GM19452 (cell line): ENCODE measurements at regions not wholly inside any gene's neighbourhood (a gene's known extent, or its start where the extent isn't known, plus 50 kb on each side); places are given as distances from the start of the nearest gene placed in this dataset.
"Not testable (repeated sequence)": the region's sequence is repeated elsewhere in the genome, so short reads cannot be mapped to it uniquely, and the experiment has no call there.

Experiments
- ATAC-seq: cut with Tn5 transposase; IDR thresholded peaks from one replicate; pipeline ENCODE4 v1.9.1; 2021; ENCODE audit not compliant: unreplicated experiment

DNA sequence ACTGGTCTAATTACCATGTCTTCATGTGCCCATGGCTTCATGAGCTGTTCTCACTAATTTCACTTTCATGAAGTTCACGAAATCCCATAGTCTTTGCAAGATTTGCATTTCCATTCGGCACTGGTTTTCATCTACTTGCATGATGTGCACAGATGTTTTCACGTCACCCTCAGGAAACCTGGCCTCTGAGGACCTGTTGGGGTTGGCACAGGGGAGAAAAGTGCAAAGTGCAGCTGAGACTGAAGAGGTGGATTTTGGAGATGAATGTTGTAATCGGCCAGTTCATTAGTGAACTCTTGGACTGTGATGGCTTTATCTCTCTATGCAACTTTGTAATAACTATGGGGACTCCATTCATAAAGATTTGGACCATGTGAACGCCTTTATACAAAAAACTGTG is 80.2 kb upstream of the SULF2 start:
- ATAC-seq: no peak

DNA sequence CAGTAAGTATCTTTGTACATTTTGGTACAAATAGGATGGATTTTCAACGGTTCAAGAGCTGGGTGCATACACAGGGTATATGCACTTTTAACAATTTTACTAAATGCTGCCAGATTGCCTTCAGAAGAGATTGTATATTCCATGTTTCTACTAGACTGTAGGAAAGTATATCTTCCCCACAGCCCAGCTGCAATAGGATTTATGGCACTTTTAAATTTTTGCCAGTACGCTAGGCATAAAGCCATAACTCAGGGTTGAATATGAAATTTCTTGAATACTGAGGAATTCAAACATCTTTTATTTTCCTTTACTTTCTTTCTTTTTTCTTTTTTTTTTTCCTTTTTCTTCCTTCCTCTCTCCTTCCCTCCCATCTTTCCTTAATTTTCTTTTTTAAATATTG is 78.7 kb upstream of the SULF2 start:
- ATAC-seq: no peak

DNA sequence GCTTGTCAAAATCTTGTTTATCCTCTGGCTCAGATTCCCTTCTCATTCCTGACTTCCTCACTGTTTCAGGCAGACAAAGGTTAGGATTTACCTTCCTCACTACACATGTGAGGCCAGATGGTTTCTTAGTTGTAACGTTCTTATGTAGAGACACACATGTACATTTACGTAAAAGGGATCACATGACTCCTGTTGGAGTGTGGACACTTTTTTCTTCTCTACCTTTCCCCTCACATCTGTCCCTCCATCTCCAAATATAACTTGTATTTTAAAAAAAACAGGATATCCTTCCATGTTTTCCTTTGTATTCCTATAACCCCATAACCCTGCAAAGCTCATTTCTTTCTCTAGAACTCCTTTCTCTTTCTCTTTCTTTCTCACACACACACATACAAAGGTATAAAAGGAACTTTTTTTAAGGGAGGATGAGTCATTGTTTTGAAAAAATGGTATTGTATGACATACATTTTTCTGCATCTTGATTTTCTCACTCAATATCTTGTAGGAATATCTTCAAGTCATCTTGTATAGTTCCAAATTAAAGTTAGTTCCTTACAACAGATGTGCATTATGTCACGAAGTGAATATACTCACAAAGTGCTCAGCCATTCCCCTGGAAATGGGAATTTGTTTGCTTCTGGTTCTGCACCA is 78.2 kb upstream of the SULF2 start:
- ATAC-seq: no peak

DNA sequence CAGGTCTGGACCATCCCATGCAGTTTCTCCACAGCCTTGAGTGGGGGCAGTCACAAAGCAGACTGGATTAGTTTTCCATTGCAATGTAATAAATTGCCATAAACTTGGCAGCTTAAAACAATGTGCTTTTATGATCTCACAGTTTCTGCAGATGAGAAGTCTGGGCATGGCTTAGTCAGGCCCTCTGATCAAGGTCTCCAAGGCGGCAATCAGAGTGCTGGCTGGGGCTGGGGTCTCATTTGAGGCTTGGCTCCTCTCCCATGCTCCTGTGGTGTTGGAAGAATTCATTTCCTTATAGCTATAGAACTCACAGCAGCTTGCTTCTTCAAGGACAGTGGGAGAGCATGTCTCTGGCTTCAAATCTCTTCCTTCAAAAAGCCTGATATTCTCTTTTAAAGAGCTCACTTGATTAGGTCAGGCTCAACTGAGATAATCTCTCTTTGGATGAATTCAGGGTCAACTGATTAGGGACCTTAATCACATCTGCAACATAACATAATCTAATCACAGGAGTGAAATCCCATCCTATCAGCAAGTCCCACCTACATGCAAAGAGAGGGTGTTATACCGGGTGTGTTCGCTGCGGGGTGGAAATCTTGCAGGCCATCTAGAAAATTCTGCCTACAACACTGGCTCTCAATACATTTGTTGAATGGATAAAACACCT is 77.4 kb upstream of the SULF2 start:
- ATAC-seq: no peak

DNA sequence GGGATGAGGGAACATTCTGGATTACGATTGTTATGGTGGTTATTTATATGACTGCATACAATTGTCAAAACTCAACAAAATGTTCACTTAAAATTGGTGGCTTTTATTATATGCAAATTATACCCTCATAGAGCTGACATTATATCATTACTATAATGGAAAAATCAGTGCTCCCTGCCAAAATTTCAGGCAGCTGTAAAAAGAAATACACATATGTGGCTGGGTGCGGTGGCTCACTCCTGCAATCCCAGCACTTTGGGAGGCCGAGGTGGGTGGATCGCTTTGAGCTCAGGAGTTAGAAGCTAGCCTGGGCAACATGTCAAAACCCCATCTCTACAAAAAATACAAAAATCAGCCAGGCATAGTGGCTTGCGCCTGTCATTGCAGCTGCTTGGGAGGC is 75.8 kb upstream of the SULF2 start:
- no peak for ATAC-seq

DNA sequence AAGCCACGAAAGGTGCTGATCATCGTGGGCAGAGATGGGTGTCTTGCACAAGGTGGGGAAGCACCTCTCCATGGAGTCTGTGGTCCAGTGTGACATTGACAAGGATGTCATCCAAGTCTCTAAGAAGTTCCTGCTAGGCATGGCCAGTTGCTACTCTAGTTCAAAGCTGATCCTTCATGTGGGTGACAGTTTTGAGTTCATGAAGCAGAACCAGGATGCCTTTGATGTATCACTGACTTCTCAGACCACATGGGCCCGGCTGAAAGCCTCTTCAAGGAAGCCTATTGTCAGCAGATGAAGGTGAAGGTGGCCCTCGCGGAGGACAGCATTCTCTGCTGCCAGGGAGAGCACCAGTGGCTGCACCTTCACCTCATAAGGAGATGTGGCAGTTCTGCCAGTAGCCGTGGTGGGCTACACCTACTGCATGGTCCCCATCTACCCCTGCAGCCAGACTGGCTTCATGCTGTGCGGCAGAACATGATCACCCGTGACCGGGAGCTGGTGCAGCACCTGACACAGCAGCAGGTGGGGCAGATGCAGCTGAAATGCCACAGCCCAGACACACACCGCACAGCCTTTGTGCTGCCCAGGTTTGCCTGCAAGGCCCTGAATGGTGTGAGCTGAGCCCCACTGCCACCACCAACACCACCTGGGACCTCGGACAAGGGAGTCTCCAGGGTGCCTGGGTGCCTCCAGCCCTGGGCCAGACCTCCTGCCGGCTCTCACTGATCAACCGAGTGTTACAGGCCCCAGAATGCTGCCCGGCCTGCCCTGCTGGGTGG is 75.0 kb upstream of the SULF2 start:
- no peak for ATAC-seq

DNA sequence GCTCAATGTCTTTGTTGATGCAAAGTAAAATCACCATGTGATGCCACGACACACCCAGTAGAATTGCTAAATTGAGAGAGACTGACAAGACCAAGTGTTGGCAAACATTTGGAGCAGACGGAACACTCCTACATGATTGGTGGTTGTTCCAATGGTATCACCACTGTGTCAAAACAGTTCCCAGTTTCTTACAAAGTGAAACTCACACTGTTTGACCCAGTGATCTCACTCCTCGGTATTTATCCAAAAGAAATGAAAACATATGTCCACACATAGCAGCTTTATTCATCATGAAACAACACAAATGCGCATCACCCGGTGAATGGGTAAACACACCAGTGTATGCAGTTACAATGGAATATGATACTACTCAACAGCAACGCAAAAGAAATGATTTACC is 74.0 kb upstream of the SULF2 start:
- ATAC-seq: no peak

DNA sequence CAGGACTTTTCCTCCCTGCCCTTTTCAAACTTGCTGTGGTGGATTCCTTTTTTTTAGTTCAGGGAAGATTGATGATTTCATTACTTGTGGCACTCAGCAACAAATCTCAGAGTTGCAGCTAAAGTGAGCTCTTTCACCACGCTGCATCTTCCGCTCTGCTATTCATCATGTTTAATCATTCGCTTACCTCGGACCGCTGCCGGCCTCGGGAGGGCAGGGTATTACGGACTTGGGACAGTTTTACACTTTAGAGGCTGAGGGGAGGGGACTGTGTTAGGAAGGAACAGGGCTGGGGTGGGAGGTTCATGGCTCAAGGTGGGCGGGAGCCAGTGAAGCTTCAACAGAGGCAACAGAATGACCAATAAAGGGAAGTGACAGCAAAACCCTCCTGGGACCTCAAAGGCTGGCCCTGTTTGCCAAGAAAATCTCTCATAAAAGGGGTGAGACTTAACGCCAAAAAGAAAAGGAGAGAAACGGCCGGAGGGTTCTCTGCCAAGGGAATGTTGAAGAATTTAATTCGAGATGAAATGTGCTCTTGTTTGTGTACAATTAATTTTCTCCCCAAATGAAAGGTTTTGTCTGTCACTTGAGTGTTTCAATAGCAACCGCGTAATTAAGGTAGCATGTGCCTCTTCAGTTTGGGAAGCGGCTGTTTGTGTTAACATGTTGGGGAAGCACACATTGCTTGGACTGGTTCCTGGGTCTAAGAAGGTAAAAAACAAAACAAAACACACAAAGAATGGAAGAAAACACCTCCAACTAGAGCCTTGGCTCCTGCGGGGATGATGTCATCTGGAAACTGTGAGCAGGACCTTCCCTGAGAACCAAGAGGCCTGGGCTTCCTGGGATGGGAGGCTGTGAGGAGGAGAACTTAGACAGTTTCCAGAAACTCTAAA is 72.5 kb upstream of the SULF2 start:
- ATAC-seq: no peak

DNA sequence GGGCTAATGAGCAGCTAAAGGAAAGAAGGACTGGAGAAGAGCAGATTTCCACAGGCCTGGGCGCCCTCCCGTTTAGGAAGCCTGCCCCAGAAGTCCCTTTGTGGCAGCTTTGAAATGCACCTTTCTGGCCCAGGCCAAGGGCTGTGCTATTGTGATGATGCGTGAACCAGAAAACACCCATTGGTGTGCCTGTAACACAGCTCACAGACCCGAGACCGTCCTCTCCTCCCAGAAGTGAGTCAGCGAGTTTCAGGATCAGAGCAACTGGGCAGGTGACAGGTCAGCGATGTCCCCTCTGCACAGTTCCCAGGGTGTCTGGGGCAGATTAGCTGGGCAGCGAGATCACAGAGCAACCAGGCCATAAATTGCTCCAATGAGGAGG is 71.9 kb upstream of the SULF2 start:
- ATAC-seq: no peak

DNA sequence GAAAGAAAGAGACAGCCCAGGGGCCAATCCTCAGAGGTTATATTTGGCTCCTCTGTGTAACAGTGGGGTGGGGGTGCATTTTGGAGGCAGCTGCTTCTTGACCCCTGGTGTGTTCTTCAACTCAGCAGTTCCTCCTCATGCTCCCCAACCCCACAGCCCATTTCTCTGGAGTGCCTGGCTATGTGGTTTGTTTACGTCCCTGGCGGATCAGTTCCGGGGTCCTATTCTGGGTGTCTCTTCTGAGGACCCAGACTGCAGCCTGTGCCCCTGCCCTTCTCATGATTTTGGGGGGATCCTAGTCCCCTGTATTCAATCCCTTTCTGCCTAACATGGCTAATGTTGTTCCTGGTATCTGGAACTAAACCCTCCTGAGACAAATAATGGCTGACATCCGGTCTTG is 70.5 kb upstream of the SULF2 start:
- ATAC-seq: no peak

DNA sequence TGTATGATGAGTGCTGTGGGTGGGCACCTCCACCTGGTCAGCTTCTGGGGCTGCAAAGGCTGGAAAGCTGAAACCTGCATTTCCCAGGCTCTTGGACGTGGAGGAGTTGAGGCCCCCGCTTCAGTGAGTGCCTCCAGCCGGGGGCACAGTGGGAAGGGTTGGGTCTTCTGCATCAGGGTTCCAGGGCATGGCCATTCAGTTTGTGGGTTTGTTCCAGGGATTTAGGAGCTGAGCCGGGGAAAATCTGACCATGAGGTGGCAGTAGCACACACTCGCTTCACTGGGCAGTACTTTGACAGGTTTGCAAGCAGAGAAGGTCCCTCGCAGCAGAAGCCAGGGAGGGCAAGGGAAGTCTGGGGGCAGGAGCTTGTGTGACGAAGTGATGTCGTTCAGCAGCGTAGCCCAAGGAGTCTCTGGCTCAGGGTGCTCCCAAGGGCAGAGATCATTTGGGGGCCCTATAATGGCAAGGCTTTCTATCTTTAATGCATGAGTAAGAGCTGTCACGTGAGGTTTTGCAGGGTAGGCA is 69.5 kb upstream of the SULF2 start:
- ATAC-seq: no peak

DNA sequence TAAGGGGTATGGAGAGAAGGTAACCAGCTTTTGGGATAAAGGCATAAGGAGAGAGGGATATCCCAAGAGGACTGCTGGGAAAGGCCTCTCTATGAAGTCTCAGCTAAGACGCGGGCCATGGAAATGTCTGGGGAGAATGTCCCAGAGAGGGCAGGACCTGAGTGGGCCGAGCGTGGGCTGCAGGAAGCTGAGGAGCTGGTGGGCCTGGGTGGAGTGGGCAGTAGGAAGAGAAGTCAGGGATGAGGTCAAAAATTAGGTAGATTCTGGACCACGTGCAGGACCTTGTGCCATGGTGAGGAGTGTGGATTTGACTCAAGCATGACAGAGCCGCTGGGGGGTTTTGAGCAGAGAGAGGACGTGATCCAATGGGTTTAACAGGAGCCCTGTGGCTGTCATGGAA is 66.5 kb upstream of the SULF2 start:
- no peak for ATAC-seq

DNA sequence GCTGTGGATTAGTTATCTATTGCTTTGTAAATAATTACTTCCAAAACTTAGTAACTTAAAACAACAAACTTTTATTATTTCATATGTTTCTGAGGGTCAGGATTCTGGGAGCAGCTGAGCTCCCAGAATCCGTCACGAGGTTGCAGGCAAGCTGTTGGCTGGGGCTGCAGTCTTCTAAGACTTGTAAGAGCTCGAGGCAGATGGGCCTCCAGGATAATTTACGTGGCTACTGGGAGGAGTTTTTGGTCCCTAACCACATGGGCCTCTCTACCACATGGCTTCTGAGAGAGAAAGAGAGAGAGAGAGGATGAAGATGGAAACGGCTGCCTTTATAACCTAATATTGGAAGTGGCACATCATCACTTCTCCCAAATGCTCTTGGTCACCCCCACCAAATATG is 64.9 kb upstream of the SULF2 start:
- ATAC-seq: no peak

DNA sequence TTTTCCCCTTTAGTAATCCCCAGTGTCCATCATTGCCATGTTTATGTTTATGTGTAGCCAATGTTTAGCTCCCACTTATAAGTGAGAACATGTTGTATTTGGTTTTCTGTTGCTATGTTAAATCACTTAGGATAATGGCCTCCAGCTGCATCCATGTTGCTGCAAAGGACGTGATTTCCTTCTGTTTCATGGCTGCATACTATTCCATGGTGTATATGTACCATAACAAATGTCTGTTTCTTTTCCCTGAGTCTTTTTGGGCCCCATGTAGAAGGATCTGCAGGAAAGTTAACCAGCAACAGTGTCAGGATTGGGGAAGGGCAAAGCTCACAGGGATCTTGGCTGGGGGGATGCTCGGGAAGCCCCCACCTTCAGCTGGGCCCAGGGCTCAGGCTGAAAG is 64.3 kb upstream of the SULF2 start:
- ATAC-seq: no peak

DNA sequence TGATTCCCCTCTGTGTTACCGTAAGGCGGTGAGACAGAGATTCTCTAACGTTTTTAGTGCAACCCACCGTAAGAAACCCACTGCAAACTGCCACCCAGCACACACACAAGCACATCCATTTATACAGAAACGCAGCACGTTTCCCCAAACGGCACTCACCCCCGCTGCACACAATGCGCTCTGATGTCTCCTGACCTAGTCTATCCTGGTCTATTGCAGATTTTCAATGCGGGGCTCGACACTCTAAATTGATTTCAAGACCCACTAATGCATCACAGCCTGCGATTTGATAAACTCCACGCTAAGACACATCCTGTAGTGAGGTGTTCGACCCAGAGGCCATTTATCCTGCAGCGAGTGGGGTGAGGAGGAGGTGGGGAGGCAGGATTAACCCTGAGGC is 63.7 kb upstream of the SULF2 start:
- ATAC-seq: no peak

DNA sequence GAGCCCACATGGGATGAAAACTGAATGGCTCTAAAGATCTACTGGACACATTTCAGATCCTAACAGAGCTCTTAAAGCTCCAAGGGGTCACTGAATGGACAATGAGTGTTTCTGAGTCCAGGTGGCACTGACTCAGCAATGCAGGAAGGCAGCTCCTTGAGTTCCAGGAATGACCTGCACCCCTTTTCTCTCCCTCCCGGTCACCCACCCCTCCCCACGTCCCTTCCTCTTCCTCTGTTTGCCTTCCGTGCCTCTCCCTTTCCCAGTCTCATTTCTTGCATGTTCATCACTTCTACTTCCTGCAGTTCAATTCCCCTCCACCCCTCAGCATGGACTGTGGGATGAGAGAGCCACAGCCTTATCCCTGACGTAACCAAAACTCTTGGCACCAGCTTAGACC is 63.3 kb upstream of the SULF2 start:
- ATAC-seq: not testable (repeated sequence)

DNA sequence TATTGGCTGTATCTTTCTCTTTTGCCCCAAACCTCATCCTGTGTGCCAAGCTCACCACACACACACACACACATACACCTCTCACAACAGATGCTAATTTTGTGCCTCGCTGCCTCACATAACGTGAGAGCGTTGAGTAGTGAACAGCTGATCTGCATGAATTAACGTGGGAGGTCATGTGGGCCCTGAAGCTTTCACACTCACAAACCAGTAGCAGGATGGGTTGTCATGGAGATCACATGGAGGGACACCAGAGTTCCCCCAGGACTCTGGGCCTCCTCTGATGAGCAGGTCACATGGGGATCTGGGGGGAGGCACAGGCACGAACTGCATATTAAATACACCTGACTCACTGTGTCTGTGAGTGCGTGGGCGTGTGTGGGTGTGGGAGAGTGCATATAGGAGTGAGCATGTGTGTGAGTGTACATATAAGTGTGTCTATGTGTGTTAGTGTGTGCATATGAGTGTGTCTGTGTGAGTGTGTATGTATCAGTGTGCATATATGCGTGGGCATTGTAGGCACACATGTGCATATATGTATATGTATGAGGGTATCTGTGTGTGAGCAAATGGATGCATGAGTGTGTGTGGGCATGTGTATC is 62.7 kb upstream of the SULF2 start:
- ATAC-seq: no peak

DNA sequence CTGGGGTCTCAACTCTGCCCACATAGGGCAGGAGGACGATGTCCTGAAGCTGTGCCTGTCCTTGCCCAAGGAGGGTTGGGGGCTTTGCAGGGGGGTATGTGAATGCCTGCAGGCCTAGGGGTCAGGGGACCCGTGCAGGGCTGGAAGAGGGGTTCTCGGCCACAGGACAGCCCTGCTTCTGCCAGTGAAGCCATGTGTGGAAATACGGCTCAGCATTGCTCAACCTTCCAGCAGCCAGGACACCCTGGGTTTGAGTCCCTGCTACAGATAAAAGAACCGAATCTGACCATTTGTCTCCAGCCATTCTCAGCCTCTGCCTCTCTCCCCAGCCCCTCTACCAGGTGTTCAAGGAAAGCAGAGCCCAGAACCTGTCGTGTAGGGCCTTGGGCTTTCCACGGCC is 61.9 kb upstream of the SULF2 start:
- not testable (repeated sequence) for ATAC-seq

DNA sequence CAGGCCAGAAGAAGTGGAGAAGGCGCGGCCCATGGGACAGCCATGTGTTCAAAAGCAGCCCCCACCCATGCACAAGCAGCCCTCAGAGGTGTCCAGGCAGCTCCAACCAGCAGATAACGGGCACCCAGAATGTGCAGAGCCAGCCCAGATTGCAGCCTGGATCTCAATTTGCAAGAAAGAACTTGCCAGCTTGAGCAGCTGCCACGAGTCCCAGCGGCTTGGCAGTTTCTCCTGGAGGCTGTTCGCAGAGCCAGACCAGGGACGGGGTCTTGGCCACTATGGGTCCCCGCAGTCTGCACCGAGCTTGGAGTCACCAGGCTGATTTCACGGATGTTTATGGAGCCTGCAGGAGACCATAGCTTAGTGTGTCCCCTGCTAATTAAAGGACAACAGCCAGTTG is 61.4 kb upstream of the SULF2 start:
- ATAC-seq: not testable (repeated sequence)

DNA sequence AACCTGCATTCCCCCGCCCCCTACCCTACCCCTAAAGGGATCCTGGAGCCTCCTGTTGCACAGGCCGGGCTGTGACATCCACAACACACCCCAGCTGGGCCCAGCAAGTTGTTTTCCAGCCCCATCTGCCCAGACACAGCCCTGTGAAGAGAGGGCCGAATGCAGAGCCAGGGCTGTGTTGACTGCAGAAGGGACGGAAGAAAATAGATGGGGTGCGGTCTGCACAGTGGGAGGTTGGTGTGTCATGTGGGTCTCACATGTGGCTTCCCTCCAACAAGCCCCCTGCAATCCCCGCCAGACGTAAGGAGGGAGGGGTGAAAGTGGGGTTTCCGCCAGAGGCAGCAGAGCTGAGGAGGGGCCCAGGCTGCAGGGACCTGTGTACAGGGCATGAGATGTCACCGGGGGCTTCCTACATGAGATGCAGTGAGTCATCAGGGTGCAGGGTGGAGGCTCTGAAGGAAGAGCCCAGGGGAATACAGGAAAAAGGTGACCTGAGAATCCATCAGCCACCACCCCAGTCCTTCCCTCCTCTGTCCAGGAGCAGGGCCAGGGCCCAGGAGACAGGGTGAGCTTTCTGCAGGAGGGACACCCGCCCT is 60.2 kb upstream of the SULF2 start:
- ATAC-seq: not testable (repeated sequence)
